Stimulated activated CD4-positive, alpha-beta T cell treated with anti-CD3 and anti-CD28 coated beads, Interleukin-1b, Interleukin-23, amount 100 ng/mL, for 1 hour (primary cell): ENCODE measurements at regions not wholly inside any gene's neighbourhood (a gene's known extent, or its start where the extent isn't known, plus 50 kb on each side); places are given as distances from the start of the nearest gene placed in this dataset.

Experiments used
- DNase-seq, 2 donors: peaks; one replicate each; pipeline ENCODE4 v3.0.0-alpha.2; 2020; ENCODE audit warnings: low read depth in 2 of 2

GRCh38 chr4:164701665-164702064 lies 52.3 kb upstream of the SMIM31 start:
- DNase-seq, result no peak
